Epidermal melanocyte (primary cell): ENCODE measurements at regions not wholly inside any gene's neighbourhood (a gene's known extent, or its start where the extent isn't known, plus 50 kb on each side); places are given as distances from the start of the nearest gene placed in this dataset.
"Not testable (repeated sequence)": the region's sequence is repeated elsewhere in the genome, so short reads cannot be mapped to it uniquely, and the experiment has no call there.

Experiments used
- DNase-seq: peaks from one replicate; pipeline ENCODE4 v3.0.0; 2011; ENCODE audit warnings: low spot score; ENCODE audit not compliant: insufficient read length

DNA sequence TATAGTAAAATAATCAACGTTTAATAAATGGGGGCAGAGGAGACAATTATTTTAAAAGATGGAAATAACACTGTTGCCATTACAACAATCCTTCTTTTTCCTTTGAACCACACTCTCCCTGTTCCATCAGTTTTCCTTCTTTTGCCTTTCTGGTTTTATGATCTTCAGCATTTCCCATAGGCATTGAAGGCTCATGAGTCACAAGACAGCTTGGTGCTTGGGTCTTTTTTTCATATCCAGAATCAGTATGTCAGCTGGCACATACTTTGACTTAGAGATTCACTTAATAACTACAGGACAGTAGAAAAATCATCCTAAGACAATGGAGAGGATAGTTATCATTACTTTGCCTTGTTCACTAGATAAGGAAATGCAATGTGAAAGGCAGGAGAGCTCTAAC, 521.6 kb upstream of the TSPY4 start:
- DNase-seq = no peak

DNA sequence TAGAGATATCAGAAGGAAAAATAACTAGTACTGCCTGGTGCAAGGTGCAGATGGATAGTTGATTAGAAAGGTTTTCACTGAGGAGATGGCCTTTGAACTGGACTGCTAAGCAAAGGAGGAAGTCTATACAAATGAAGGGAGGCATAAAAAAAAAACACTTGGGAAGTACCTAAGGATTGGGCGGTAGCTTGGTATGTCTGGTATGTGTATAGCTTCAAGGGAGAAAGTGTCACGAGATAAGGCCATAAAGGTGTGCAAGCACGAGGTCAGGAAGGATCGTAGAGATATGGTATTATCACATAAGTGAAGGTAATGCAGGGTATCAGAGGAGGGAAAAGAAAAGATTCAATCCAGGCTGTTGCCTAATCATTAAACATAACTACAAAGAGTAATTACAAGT, 517.2 kb upstream of the TSPY4 start:
- DNase-seq = no peak

DNA sequence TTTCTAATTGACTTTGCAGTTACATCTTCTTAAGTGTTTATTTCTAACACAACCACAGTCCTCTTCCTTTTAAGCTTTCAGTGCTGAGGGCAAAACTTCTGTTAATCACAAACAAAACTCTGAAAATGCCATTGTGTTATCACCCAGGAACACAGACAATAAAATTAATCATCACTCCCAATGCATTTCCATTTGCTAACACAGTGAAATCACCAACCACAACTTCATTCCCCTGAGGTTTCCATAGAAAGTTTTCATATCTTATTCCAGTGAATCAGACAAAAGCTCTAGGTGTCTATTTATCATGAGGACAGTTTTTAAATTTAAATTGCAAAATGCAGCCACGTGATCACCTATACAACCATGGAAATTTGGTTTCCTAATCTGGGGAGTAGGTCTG, 516.2 kb upstream of the TSPY4 start:
- DNase-seq = no peak

DNA sequence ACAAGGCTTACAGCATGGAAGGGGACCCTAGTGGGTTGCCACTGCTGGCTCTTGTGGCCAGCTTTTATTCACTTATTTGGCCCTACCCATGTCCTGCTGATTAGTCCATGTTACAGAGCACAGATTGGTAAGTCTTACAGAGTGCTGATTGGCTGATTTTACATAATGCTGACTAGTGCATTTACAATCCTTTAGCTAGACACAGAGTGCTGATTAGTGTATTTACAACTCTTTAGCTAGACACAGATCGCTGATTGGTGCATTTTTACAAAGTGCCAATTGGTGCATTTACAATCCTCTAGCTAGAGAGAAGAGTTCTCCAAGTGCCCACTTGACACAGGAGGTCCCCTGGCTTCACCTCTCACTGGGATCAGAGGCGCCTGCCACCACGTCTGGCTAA, 485.0 kb upstream of the TSPY4 start:
- DNase-seq = no peak

DNA sequence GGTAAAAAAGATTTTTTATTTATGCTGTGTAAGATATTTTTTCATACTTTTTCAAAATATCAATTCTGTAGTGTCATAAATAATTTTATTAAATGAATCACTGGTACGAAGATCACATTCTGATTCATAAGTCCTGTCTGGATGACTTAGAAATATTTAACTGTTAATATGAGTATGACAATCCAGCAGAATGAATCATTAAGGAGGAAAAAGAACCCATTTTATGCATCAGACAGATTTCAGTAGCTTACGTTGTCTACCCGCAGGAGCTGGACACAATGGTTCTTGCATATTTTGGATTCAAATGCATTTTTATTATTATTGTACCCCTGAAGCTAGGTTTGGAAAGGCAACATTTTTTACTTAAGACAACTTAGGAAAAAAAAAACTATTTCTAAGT, 448.9 kb upstream of the TSPY4 start:
- DNase-seq = no peak

DNA sequence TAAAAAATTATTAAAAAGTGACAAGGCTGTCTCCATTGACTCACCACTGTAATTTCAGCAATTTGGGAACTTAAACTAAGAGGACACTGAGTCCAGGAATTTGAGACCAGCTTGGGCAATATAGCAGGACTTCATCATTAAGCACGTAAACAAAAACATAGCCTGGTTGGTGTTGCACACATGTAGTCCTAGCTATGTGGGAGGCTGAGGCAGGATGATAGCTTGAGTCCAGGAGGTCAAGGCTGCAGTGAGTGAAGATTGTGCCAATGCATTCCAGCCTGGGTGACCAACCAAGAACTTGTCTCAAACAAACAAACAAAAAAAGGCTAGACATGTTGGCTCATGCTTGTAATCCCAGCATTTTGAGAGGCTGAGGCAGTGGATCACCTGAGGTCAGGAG, 439.4 kb upstream of the TSPY4 start:
- no peak for DNase-seq

DNA sequence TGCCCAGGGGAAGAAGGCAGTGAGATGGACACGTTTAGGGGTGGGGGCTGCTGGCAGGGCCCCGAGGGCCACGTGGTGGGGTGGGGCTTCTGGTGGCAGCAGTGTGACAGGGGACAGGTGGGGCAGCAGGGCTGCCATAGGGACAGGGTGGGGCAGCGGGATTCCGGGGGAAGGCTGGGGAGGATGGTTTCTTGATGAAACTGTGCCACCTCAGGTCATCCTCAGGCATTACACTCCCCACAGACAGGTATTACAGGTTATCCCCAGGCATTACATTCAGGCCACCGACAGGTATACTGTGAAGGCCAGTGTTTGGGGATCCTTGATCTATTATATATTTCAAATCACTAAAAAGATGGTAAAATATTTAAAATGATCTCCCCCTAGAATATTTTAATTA, 432.1 kb upstream of the TSPY4 start:
- no peak for DNase-seq

DNA sequence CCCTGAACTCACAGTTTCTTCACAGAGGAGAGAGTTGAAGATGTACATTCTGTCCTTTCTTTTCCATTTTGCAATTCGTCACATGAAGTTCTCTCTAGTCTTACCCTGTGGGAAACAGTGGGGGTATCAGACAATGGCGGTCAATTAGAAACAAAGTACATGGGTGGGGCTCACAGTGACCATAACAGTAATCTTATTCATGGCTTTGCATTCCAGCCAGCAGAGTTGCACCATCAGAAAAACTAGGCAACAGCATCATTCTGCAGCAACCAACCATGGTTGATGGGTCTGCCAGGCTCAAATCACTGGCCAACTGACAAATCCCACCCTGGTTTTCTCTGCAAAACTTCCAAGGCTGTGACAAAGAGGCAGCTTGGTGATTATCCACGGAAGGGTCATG, 414.7 kb upstream of the TSPY4 start:
- not testable (repeated sequence) for DNase-seq
